Motor neuron (in vitro differentiated cells): ENCODE measurements at regions not wholly inside any gene's neighbourhood (a gene's known extent, or its start where the extent isn't known, plus 50 kb on each side); places are given as distances from the start of the nearest gene placed in this dataset.
A peak's percentile ranks its signal among the peaks of the same experiment; 100 is the strongest.

ENCODE experiments used
- ATAC-seq, 8 experiments: fragments of 200-7000 bp; cut with Tn5 transposase; replicated peaks in 6 of 8; 2 replicates each; pipeline ENCODE4 v1.8.0; 2021; ENCODE audit warnings: mild to moderate bottlenecking in 8 of 8, moderate library complexity in 8 of 8
- H3K27ac ChIP-seq, 2 donors: fragments of 250-450 bp; sonication (Bioruptor Pico); 2 replicates each; pipeline ENCODE4 v1.9.0; 2021; ENCODE audit warnings: antibody characterized with exemption in 2 of 2, mild to moderate bottlenecking in 2 of 2, moderate library complexity in 1 of 2
- H3K4me1 ChIP-seq, 2 donors: fragments of 250-450 bp; sonication (Bioruptor Pico); replicated peaks in 1 of 2; 2 replicates each; pipeline ENCODE4 v1.6.1; 2021; ENCODE audit warnings: antibody characterized with exemption in 2 of 2, mild to moderate bottlenecking in 2 of 2, moderate library complexity in 1 of 2
- H3K4me3 ChIP-seq, 5 donors: fragments of 250-450 bp; sonication (Bioruptor Pico); 2 replicates each; pipeline ENCODE4 v1.9.0; 2021; ENCODE audit warnings: antibody characterized with exemption in 5 of 5, mild to moderate bottlenecking in 5 of 5, moderate library complexity in 4 of 5
- WGBS, 10 experiments: fragments of 450-650 bp; shearing (Covaris generic); methylation state at CpG; one replicate each; pipeline ENCODE4 v1.0.0; 2022; 5-methylcytosine and 5-hydroxymethylcytosine counted together
- in situ Hi-C, 9 experiments: fragments of 400-800 bp; cut with MboI; loops; one replicate each; pipeline ENCODE4 v1.15.0; 2021; ENCODE audit warnings: low sequenced_read_pairs in 9 of 9, low pct_unique_long_range_greater_than_20kb in 2 of 9; ENCODE audit not compliant: unreplicated experiment in 9 of 9

DNA sequence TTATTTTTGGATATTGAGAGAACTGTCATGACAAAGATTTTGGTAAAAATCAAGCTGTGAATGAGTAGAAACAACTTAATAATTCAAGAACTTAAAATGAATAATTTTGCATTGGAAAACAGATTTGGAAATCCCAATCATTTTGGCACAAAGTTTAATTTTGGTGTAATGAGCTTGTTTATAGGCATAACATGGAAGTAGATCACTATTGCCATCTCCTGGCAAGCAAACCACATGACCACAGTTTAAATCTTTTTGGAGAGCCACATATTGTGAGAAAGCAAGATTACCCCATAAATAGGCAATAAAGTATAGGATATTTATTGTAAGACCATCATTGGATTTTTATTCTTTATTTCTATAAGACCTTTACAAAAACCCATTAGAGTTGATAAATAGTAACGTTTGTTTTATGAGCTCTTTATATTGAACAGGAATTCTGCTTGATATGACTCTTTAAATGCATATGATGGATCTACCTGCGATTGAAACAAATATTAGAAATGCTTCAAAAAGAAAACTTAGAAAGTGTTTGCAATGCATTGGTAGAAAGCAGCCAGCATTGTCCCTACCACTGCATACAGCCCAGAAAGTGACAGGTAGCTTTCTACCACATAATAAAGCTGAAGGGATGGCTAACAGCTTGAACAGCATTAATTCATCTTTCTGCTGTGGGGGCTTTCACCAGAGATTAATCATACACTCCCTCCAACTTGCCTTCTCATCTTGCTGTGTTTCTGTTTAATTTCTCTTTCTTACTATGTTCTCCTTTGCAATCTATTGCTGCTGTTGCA lies 766.8 kb downstream of the TBL1XR1 start:
- in situ Hi-C loops = loop anchor here in 1 of 9 experiments (25.0 kb wide), 1 partner anchor 468 kb away; no protein-coding TSS in a partner anchor
- Histone ChIP-seq H3K27ac (no peak overlapping the region), H3K4me1 (peaks cover 0 to 5% of the 10 kb centered on the region in 2 donors), H3K4me3 (no peak overlapping the region)
- 0 to 78% (median 51%) methylated on average over 1 to 2 of the region's 2 CpGs for WGBS, 10 experiments
- peak in 7 of 8 experiments; percentile 37 to 67 (median 55) for ATAC-seq

DNA sequence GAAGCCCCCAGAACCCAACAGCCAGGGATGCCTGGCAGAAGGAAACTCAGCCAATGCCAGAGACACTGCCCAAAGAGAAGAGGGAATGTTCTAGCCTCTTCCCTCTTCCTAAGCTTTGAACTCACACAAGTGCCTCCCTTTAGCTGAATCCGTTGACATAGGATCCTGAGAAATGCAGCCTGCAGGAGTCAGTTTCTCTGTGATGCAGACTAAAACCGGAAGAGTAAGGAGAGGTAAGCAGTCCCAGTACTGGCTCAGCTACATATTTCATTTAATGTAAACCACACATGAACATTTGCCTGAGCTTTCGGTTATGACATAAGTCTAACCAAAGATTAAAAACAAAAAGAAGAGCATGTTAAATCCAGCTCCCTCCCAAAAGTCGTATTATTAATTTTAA lies 768.7 kb downstream of the TBL1XR1 start:
- no peak for ATAC-seq
- in situ Hi-C loops = loop anchor here in 1 of 9 experiments (25.0 kb wide), 1 partner anchor 466 kb away; no protein-coding TSS in a partner anchor
- H3K27ac ChIP-seq = no peak overlapping the region
- 38 to 100% (median 53%) methylated on average over 1 to 4 of the region's 4 CpGs; no CpG with 5 or more reads in 2 of the 10 experiments for WGBS, 10 experiments
- peaks cover 0 to 5% of the 10 kb centered on the region in 2 donors for H3K4me1 ChIP-seq
- H3K4me3 ChIP-seq = no peak overlapping the region

DNA sequence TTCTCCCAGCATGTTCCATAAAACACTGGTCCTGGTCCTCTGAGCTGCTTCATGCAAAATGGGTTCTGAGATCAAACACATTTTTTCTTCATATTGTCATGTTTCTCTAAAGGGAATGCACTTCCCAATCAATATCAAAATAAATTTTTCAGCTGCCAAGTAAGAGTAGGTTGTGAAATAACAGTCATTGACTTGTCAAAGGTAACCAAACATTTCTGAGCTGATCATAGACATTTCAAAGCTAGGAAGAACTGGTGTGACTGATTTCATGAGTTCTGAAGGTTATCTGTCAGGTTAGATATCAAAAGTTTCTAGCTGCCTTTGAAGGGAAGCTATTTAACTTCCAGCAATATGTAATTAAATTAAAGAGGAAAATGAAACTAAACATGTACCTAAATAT lies 770.9 kb downstream of the TBL1XR1 start:
- Histone ChIP-seq H3K4me3 (no peak overlapping the region), H3K4me1 (peaks cover 0 to 5% of the 10 kb centered on the region in 2 donors), H3K27ac (no peak overlapping the region)
- ATAC-seq = no peak
- in situ Hi-C loops = loop anchor here in 1 of 9 experiments (25.0 kb wide), 1 partner anchor 464 kb away; no protein-coding TSS in a partner anchor

DNA sequence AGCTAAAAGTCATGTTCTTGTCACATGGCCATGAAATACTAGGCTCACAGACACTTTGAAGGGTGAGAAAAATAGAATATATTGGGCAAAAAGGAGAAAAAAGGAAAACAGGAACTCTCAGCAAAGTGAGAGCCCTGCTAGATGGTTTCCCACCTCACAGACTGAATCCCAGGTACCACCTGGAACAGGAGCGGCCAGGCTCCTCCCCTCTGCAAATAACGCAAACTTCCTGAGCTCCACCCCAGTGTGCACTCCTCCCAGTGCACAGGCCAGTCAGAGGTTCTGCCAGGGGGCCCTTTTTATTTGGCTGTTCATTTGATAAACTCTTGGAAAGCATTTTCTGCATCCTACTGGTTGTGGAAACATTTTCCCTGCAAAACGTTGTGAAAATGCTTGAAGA lies 780.4 kb downstream of the TBL1XR1 start:
- Histone ChIP-seq H3K4me3 (no peak overlapping the region), H3K27ac (no peak overlapping the region), H3K4me1 (peaks cover 3 to 13% of the 10 kb centered on the region in 2 donors)
- 33 to 100% (median 69%) methylated on average over 1 to 2 of the region's 3 CpGs; no CpG with 5 or more reads in 4 of the 10 experiments for WGBS, 10 experiments
- no peak for ATAC-seq
- in situ Hi-C loops = no loop called here

DNA sequence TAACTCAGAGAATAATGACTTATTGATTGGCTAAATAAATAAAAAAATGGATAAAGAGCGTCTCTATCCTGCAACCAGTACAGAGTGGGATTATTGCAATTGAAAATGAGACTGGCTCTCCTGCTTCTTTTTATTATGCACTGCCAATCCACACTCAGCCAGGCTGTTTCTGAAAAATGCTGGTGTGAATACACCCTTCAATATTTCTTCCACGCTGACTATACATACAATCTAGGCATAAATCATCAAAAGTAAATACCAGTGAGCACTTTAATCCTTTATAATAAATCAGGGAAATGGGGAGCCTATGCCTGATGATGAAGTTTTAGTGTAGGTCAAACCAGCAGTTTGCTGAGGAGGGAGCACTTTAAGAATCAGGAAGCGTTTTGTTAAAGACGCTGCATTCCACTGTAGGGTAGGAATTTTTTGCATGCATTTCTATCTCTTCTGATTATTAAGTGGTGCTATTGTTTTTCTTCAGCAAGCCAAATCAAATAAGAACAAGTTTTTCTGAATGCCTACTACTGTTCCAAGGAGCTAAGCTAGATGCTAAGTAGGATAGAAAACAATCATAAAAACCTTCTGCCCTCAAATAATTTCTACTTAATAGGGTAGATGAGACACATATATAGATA lies 781.5 kb downstream of the TBL1XR1 start:
- no peak overlapping the region for H3K27ac ChIP-seq
- peak in 5 of 8 experiments; percentile 65 to 91 (median 81) for ATAC-seq
- in situ Hi-C loops = no loop called here
- peaks cover 3 to 13% of the 10 kb centered on the region in 2 donors for H3K4me1 ChIP-seq
- no peak overlapping the region for H3K4me3 ChIP-seq
- 36 to 86% (median 53%) methylated on average over 2 to 4 of the region's 4 CpGs for WGBS, 10 experiments

DNA sequence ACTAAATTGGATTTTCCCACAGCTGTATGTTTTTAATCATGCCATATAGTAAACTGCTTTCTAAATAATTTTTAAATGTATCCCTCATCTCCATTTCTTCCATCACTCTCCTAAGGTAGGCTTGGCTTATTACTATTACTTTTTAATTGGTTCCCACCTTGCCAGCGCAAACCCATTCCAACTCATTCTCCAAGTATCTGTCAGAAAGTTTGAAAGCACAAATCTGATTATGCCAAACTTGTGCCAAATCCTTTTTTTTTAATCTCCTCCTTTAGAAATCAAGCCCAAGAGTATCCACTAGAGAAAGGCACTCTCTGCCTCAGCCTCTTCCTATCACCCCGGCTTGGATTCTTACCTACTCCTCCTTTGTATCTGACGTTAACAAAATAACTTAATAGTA lies 784.5 kb downstream of the TBL1XR1 start:
- Histone ChIP-seq H3K4me3 (no peak overlapping the region), H3K27ac (no peak overlapping the region), H3K4me1 (peaks cover 3 to 13% of the 10 kb centered on the region in 2 donors)
- ATAC-seq = no peak
- 0 to 100% (median 91%) methylated on average over 2 to 3 of the region's 3 CpGs for WGBS, 10 experiments
- in situ Hi-C loops = no loop called here

DNA sequence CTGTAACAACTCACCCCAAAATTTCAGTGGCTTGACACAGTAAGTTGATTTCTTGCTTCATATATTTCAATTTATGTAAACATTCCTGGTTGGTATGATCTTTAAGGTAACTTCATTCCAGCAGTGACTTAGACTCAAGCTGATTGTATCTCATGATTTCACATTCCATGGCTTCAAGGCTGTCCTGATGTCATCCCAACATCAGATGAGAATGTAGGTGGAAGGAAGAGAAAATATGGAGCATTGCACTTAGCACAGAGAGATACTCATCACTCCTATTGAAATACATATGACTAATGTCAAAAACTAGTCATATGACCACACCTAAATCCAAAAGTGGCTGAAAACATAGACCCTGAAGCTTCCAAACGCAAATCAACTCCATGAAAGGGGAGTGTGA lies 793.8 kb downstream of the TBL1XR1 start:
- in situ Hi-C loops = no loop called here
- Histone ChIP-seq H3K4me3 (no peak overlapping the region), H3K27ac (no peak overlapping the region), H3K4me1 (no peaks in the 10 kb centered on the region)
- 14 to 100% (median 80%) methylated on average over 1 of the region's 1 CpG; no CpG with 5 or more reads in 3 of the 10 experiments for WGBS, 10 experiments
- peak in 1 of 8 experiments; percentile 27 for ATAC-seq

DNA sequence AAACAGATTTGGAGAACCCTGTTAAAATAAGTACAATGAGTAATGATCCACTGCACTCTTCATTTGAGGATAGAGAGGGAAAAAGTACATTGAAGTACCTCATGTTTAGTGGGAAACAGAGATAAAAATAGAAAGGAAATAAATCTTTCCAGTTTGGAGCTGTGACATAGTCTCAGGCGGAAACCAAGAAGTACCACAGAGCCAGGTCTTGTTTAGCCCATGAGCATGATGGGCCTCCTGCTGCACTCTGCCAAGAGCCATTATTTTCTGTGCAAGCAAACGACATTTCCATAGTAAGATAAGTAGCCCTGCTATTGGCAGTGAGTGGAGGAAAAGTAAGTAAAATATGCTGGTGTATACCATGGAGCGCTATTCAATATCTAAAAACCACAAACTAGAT lies 796.1 kb downstream of the TBL1XR1 start:
- in situ Hi-C loops = no loop called here
- H3K4me3 ChIP-seq = no peak overlapping the region
- no peaks in the 10 kb centered on the region for H3K4me1 ChIP-seq
- H3K27ac ChIP-seq = no peak overlapping the region
- ATAC-seq = peak in 1 of 8 experiments; percentile 20
- WGBS, 10 experiments = 6 to 90% (median 83%) methylated on average over 2 to 3 of the region's 3 CpGs; no CpG with 5 or more reads in 4 of the 10 experiments

DNA sequence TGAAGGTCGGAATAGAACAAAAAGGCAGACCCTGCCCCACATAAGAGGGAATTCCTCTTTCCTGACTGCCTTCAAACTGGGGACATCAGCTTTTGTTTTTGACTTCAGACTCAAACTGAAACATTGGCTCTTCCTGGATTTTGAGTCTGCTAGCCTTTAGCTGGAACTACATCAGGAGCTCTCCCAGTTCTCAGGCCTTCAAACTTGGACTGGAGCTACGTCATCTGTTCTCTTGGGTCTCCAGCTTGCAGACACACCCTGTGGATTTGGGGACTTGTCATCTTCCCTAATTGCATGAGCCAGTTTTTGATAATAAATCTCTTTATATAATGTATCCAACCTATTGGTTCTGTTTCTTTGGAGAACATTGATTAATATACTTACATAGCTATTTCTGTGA lies 798.1 kb downstream of the TBL1XR1 start:
- H3K27ac ChIP-seq = no peak overlapping the region
- 0 to 100% (median 89%) methylated on average over 1 to 2 of the region's 2 CpGs; no CpG with 5 or more reads in 2 of the 10 experiments for WGBS, 10 experiments
- no peaks in the 10 kb centered on the region for H3K4me1 ChIP-seq
- ATAC-seq = no peak
- in situ Hi-C loops = no loop called here
- H3K4me3 ChIP-seq = no peak overlapping the region

DNA sequence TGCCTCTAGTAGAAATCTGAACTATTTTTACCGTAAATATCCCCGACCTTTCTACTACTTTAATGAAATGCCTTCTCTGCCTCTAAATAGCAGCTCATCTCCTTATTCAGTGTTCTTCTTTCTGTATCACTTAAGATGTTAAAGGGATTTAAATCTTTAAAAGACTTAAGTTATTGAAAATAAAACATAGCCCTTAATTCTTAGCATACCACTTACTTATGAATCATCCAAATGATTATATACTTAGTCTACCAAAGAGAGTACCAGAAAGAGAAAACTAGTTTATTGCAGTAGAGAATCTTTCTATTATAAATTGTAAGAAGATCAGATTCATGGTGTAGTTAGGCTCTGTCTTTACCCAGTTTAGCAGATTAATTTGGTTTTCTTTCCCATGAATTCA lies 802.0 kb downstream of the TBL1XR1 start:
- H3K4me1 ChIP-seq = no peaks in the 10 kb centered on the region
- H3K4me3 ChIP-seq = no peak overlapping the region
- 60 to 100% (median 92%) methylated on average over 1 to 2 of the region's 2 CpGs; no CpG with 5 or more reads in 2 of the 10 experiments for WGBS, 10 experiments
- no peak for ATAC-seq
- in situ Hi-C loops = no loop called here
- no peak overlapping the region for H3K27ac ChIP-seq

DNA sequence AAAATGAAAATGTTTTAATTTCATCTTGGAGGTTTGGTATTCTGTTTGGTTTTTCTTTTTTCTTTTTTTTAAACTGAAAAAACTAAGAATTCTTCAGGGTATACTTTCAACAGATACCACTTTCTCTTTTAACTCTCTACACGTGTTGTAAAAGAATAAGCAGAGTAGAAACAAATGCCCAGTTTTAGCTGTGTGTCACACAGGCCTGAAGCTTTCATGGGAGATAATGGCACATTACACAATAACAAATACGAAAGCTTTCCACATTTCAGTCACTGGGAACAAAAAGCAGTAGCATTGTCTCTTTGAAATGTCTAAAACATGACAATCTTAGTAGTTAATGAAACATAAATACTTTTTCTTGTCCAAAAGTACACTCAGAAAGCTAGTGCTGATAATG lies 818.5 kb downstream of the TBL1XR1 start:
- H3K4me3 ChIP-seq = no peak overlapping the region
- H3K27ac ChIP-seq = no peak overlapping the region
- in situ Hi-C loops = no loop called here
- peak in 5 of 8 experiments; percentile 29 to 52 (median 36) for ATAC-seq
- WGBS, 10 experiments = 0 to 44% (median 16%) methylated on average over 1 to 2 of the region's 2 CpGs; no CpG with 5 or more reads in 2 of the 10 experiments
- peaks cover 0 to 6% of the 10 kb centered on the region in 2 donors for H3K4me1 ChIP-seq

DNA sequence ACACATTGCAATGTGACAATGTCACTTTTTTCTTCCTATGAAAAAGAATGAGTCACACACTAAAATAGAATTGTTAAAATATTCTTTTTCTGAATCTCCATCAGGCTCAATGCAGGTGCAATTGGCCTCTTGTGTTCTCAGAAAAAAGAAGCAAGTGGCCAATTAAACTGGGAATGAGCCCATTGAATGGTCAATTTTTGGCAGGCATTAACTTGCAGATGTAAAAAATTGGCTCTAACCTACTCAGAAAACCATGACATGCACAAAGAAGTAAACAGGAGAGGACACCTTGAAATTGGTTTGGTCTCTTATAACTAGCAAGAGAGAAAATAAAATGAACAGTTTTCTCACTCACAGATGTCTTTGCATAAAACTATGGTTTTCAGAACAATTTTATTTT lies 820.8 kb downstream of the TBL1XR1 start:
- no peak for ATAC-seq

DNA sequence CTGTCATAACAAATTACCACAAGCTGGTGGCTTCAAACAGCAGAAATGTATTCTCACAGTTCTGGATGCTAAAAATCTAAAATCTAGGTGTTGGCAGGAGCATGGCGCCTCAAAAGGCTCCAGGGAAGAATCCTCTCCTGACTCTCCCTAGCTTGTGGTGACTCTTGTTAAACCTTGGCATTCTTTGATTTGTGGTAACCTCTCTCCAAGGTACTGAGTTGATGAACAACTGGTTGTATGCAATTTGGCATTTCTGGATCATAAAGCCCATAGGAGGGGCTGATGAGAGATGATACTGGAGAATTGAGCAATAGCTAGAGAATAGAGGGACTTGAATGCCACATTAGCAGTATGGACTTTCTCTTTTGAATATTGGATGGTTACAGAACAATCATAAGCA lies 821.8 kb downstream of the TBL1XR1 start:
- WGBS, 10 experiments = 17 to 100% (median 100%) methylated on average over 1 of the region's 1 CpG; no CpG with 5 or more reads in 3 of the 10 experiments

More for the DNA sequence above, 820.8 kb downstream of the TBL1XR1 start:
- Histone ChIP-seq H3K4me3 (no peak overlapping the region), H3K4me1 (peaks cover 0 to 6% of the 10 kb centered on the region in 2 donors), H3K27ac (no peak overlapping the region)
- in situ Hi-C loops = no loop called here

More for the DNA sequence above, 821.8 kb downstream of the TBL1XR1 start:
- no peak overlapping the region for H3K27ac ChIP-seq
- ATAC-seq = no peak
- peaks cover 0 to 6% of the 10 kb centered on the region in 2 donors for H3K4me1 ChIP-seq
- in situ Hi-C loops = no loop called here
- H3K4me3 ChIP-seq = no peak overlapping the region
